ENCODE measurements at regions not wholly inside any gene's neighbourhood (a gene's known extent, or its start where the extent isn't known, plus 50 kb on each side); places are given as distances from the start of the nearest gene placed in this dataset.

GRCh38 chr6:14966096-14966905, 279.6 kb upstream of the JARID2 start:
- POLR2A ChIA-PET: no interaction called here
- Histone ChIP-seq H3K4me3 (ENCODE audit: low read depth, low read length) (no peak overlapping the region), H3K9me3 (ENCODE audit: control insufficient read depth, insufficient read depth, low read depth, low read length) (no peaks in the 10 kb centered on the region), H3K27ac (ENCODE audit: extremely low read depth, low read depth, low read length) (no peak overlapping the region), H3K4me1 (ENCODE audit: control insufficient read depth, insufficient read depth, low read length) (0 out of 2 replicates have a peak, but pooled peaks cover 2% of the 10 kb centered on the region), H3K36me3 (ENCODE audit: control insufficient read depth in 2 of 2, insufficient read depth in 1 of 2, low read length in 2 of 2) (no peaks in the 10 kb centered on the region)
- CTCF ChIA-PET: interaction anchor here (0.5 to 0.6 kb wide), 2 partner anchors 247 to 396 kb away, joined by 3 to 4 read pairs; no protein-coding TSS in a partner anchor
- no peak for TF ChIP-seq ZNF488 (tag by site-specific recombination; IDR thresholded peaks at IDR 0.05)
- TF ChIP-seq ZNF623 (tag by site-specific recombination; IDR thresholded peaks at IDR 0.05): no peak
- no peak for TF ChIP-seq ZNF169 (tag by site-specific recombination; IDR thresholded peaks at IDR 0.05)
- TF ChIP-seq ZNF626 (tag by site-specific recombination; IDR thresholded peaks at IDR 0.05): no peak
- no peak for TF ChIP-seq ZBTB6 (tag by site-specific recombination; IDR thresholded peaks at IDR 0.05)
- no peak for TF ChIP-seq ZNF660 (tag by site-specific recombination; IDR thresholded peaks at IDR 0.05)
- no peak for TF ChIP-seq KLF9 (tag by site-specific recombination; IDR thresholded peaks at IDR 0.05; ENCODE audit: low read depth)
- no peak for TF ChIP-seq KLF1 (tag by site-specific recombination; IDR thresholded peaks at IDR 0.05)
- TF ChIP-seq ZNF223 (tag by site-specific recombination; IDR thresholded peaks at IDR 0.05): no peak
- TF ChIP-seq HOXD13 (CRISPR knock-in tag; IDR thresholded peaks at IDR 0.05; ENCODE audit: borderline replicate concordance): no peak
- no peak for TF ChIP-seq ZNF350 (tag by site-specific recombination; IDR thresholded peaks at IDR 0.05)
- no peak for TF ChIP-seq ZSCAN5A (tag by site-specific recombination; IDR thresholded peaks at IDR 0.05)
- TF ChIP-seq ZNF580 (tag by site-specific recombination; IDR thresholded peaks at IDR 0.05): no peak
- no peak for TF ChIP-seq CTCF (tag by site-specific recombination; IDR thresholded peaks at IDR 0.05)
- TF ChIP-seq ZNF48 (tag by site-specific recombination; IDR thresholded peaks at IDR 0.05): no peak
- no peak for TF ChIP-seq BCL11B (tag by site-specific recombination; IDR thresholded peaks at IDR 0.05; ENCODE audit: low read depth)

- Histone ChIP-seq H3K4me1 (ENCODE audit: control insufficient read depth, insufficient read depth, low read length) (0 out of 2 replicates have a peak, but pooled peaks cover 2% of the 10 kb centered on the region), H3K36me3 (ENCODE audit: control insufficient read depth in 2 of 2, insufficient read depth in 1 of 2, low read length in 2 of 2) (no peaks in the 10 kb centered on the region), H3K9me3 (ENCODE audit: control insufficient read depth, insufficient read depth, low read depth, low read length) (no peaks in the 10 kb centered on the region), H3K27ac (ENCODE audit: extremely low read depth, low read depth, low read length) (no peak overlapping the region), H3K4me3 (ENCODE audit: low read depth, low read length) (no peak overlapping the region)
- CTCF ChIA-PET: interaction anchor here (0.6 kb wide), 1 partner anchor 395 kb away, joined by 3 read pairs; no protein-coding TSS in a partner anchor
- POLR2A ChIA-PET: no interaction called here
- no peak for TF ChIP-seq ZNF174 (tag by site-specific recombination; IDR thresholded peaks at IDR 0.05)
Measured at GRCh38 chr6:14966906-14967711, 278.8 kb upstream of the JARID2 start.
